Kidney epithelial cell (primary cell): ENCODE measurements at regions not wholly inside any gene's neighbourhood (a gene's known extent, or its start where the extent isn't known, plus 50 kb on each side); places are given as distances from the start of the nearest gene placed in this dataset.

ENCODE experiments used
- DNase-seq: peaks from one replicate; pipeline ENCODE4 v3.0.0-alpha.2; 2010; ENCODE audit warnings: low read depth
- H3K27me3 ChIP-seq: 2 replicates; pipeline ENCODE4 v1.6.0; 2011; ENCODE audit warnings: low read length; ENCODE audit not compliant: control insufficient read depth, insufficient read depth
- H3K36me3 ChIP-seq: 2 replicates; pipeline ENCODE4 v1.5.1; 2011; ENCODE audit warnings: low read length; ENCODE audit not compliant: control insufficient read depth, insufficient read depth
- H3K4me3 ChIP-seq: 2 replicates; pipeline ENCODE4 v1.5.1; 2011; ENCODE audit warnings: low read depth, mild to moderate bottlenecking, control low read depth, low read length
- CTCF ChIP-seq: IDR thresholded peaks from 2 replicates; pipeline ENCODE4 v1.5.1; 2011; ENCODE audit warnings: mild to moderate bottlenecking, moderate library complexity, low read length, control low read depth, inconsistent platforms; ENCODE audit not compliant: insufficient read depth, poor library complexity, severe bottlenecking

- Histone ChIP-seq H3K36me3 (no peaks in the 10 kb centered on the region), H3K27me3 (no peaks in the 10 kb centered on the region), H3K4me3 (no peak overlapping the region)
- TF ChIP-seq CTCF = no peak
- DNase-seq = no peak
Observed at GRCh38 chr1:184905601-184906322, 68.5 kb downstream of the NIBAN1 start.

GRCh38 chr1:184903111-184903692, 71.1 kb downstream of the NIBAN1 start:
- H3K4me3 ChIP-seq = no peak overlapping the region
- no peaks in the 10 kb centered on the region for H3K36me3 ChIP-seq
- no peak for TF ChIP-seq CTCF
- no peaks in the 10 kb centered on the region for H3K27me3 ChIP-seq
- no peak for DNase-seq

- Histone ChIP-seq H3K4me3 (no peak overlapping the region), H3K27me3 (no peaks in the 10 kb centered on the region), H3K36me3 (no peaks in the 10 kb centered on the region)
- no peak for TF ChIP-seq CTCF
- no peak for DNase-seq
Observed at GRCh38 chr1:184900507-184900906, 73.8 kb downstream of the NIBAN1 start.

GRCh38 chr1:184896000-184896399, 78.3 kb downstream of the NIBAN1 start:
- H3K36me3 ChIP-seq = no peaks in the 10 kb centered on the region
- H3K4me3 ChIP-seq = no peak overlapping the region

GRCh38 chr1:184895086-184895485, 79.2 kb downstream of the NIBAN1 start:
- no peaks in the 10 kb centered on the region for H3K36me3 ChIP-seq
- TF ChIP-seq CTCF = no peak

More at GRCh38 chr1:184896000-184896399, 78.3 kb downstream of the NIBAN1 start:
- TF ChIP-seq CTCF = no peak
- no peak for DNase-seq
- no peaks in the 10 kb centered on the region for H3K27me3 ChIP-seq

GRCh38 chr1:184893695-184894094, 80.6 kb downstream of the NIBAN1 start:
- Histone ChIP-seq H3K4me3 (no peak overlapping the region), H3K27me3 (no peaks in the 10 kb centered on the region), H3K36me3 (no peaks in the 10 kb centered on the region)
- TF ChIP-seq CTCF = no peak
- DNase-seq = no peak

More at GRCh38 chr1:184895086-184895485, 79.2 kb downstream of the NIBAN1 start:
- no peak overlapping the region for H3K4me3 ChIP-seq
- no peak for DNase-seq
- H3K27me3 ChIP-seq = no peaks in the 10 kb centered on the region
